CD1c-positive myeloid dendritic cell (primary cell): ENCODE measurements at regions not wholly inside any gene's neighbourhood (a gene's known extent, or its start where the extent isn't known, plus 50 kb on each side); places are given as distances from the start of the nearest gene placed in this dataset.
"Not testable (repeated sequence)": the region's sequence is repeated elsewhere in the genome, so short reads cannot be mapped to it uniquely, and the experiment has no call there.

Experiments used
- DNase-seq: peaks from one replicate; pipeline ENCODE4 v3.0.0-alpha.2; 2016; ENCODE audit errors: extremely low spot score

DNA sequence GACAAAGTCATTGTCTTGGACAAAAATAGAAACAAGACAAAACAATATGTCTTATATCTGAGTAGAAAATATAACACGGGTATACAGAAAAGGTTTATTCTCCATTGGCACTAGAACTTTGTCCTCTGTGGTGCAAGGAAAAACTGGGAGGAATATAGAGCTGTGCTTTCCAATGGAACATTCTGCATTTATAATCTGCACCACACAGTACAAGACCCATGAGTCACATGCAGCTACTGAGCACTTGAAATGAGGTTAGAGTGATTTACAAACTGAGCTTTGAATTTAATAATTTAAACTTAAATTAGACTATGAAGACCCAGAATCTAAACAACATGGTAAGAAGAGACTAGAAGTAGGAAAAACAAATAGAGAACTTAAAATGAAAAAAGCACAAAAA lies 86.1 kb downstream of the RAP2A start:
- no peak for DNase-seq

- DNase-seq: no peak
These were observed 86.9 kb downstream of the RAP2A start for GRCh38 chr13:97520866-97521265.

DNA sequence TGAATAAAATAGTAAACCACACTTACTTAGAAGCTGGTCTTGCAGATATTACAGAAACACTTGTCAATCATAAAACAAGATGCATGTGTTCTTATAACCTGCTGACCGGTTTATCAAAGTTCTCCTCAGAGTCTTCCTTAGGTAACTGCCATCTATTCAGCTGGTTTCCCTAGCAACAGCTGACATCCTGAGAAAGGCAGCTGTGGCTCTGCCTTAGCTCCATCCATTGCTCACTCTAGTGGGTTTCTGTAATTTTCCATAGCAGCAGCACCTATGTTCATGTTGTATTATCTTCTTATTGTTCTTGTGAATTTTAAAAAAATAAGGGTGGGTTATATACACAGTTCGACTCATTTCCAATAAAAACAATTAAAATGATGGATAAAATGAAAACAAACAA lies 87.8 kb downstream of the RAP2A start:
- DNase-seq: no peak

- no peak for DNase-seq
These were observed 88.3 kb downstream of the RAP2A start for GRCh38 chr13:97522243-97522642.

DNA sequence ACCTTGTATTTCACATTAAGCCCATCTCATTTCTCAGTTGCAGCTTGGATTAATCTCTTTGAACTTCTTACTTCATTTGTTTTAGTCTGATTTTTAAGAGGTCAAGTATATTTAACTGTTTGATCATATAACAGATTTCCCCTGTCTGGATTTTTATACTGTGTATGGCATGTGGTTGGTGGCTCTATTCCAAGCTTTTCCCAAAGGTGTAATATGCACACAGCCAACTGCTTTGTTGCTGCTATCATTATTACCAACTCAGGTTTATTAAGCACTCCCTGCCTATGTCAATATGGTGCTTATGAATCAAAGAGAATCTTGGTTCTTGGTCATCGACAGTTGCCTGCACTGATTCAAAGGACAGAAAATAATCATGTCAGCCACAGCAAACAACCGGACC lies 92.6 kb downstream of the RAP2A start:
- DNase-seq: no peak

- DNase-seq: no peak
These were observed 94.5 kb downstream of the RAP2A start for GRCh38 chr13:97528518-97528917.

DNA sequence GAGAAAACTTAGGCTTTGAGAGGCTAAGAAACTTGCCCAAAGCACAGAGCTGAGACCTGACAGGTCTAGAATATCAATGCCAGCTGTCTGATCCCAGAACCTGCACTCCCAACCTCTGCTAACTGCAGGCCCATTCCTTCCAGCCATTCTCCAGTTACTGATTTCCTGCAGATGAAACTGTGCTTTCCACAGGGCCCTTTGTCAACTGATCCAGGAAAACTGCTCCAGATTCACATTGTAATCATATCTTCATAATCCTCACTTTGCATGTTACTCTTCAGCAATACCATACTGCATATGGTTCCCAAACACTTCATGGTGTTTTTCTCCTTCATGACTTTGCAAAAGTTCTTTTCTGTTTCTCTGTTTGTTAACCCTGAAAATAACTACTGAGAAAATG lies 100.6 kb downstream of the RAP2A start:
- DNase-seq: no peak

GRCh38 chr13:97535614-97536013 lies 101.6 kb downstream of the RAP2A start:
- no peak for DNase-seq

DNA sequence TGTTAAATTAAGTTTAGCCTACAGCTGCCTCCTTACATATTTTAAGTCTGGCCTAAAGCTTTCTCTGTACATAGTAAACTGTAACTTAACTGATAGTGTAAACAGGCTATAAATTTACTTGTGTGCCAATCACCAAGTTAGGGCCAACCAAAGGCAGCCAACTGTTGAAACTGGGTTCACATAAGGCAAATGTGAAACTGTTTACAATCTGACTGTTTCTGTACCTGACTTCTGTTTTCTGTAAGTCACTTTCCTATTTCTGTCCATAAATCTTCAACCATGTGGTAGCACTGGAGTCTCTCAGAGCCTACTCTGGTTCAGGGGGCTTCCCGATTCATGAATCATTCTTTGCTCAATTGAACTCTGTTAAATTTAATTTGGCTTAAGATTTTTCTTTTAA lies 103.1 kb downstream of the RAP2A start:
- no peak for DNase-seq

DNA sequence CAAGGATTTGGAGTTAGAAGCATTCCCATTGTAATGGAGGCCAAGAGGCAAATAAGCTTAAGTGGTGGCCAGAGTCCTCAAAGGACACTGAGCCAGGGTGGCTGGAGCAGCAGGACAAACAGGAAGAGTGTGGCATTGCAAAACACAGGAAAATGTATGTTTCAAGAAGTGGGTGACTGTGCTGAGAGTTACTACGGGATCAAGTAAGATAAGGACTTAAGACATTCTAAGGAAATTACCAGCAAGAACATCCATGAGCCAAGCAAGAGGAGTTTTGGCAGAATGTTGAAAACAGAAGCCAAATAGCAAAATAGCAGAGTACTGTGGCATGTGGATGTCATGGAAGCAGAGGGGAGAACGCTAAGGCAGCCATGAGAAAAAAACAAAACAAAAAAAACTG lies 104.2 kb downstream of the RAP2A start:
- DNase-seq: no peak

GRCh38 chr13:97539651-97540610 lies 106.0 kb downstream of the RAP2A start:
- DNase-seq: no peak

DNA sequence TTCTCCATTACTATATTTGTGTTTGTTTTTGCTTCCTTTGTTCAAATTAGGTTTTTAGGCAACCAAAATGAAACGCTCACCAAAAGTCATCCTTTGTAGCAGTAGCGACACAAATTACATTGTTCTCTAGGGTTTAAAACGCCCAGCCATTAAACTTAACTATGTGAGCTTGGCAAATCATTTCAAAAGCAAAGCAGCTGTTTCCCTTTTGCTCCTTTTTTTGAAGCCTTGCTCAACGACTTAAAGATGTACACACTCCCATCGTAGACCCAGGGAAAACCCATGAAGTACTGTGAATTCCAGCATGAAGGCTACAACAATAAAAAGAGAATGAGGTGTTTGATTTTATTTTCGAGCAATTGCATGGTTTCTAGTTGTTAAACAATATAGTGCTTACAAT lies 106.7 kb downstream of the RAP2A start:
- DNase-seq: no peak

- no peak for DNase-seq
These were observed 108.2 kb downstream of the RAP2A start for GRCh38 chr13:97542102-97542685.

GRCh38 chr13:97544031-97544765 lies 110.2 kb downstream of the RAP2A start:
- no peak for DNase-seq

DNA sequence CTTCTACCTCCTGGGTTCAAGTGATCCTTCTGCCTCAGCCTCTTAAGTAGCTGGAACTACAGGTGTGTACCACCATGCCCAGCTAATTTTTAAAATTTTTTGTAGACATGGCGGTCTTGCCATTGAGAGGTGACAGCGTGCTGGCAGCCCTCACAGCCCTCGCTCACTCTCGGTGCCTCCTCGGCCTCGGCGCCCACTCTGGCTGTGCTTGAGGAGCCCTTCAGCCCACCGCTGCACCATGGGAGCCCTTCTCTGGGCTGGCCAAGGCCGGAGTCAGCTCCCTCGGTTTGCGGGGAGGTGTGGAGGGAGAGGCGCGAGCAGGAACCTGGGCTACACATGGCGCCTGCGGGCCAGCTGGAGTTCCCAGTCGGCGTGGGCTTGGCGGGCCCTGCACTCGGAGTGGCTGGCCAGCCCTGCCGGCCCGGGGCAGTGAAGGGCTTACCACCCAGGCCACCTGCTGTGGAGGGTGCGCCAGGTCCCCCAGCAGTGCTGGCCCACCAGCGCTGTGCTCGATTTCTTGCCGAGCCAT lies 111.1 kb downstream of the RAP2A start:
- DNase-seq: not testable (repeated sequence)

- no peak for DNase-seq
These were observed 114.2 kb downstream of the RAP2A start for GRCh38 chr13:97548138-97548537.

- no peak for DNase-seq
These were observed 114.7 kb downstream of the RAP2A start for GRCh38 chr13:97548711-97549110.

- no peak for DNase-seq
These were observed 115.2 kb downstream of the RAP2A start for GRCh38 chr13:97549201-97549600.

- no peak for DNase-seq
These were observed 120.5 kb downstream of the RAP2A start for GRCh38 chr13:97554496-97554895.

GRCh38 chr13:97555034-97555433 lies 121.1 kb downstream of the RAP2A start:
- DNase-seq: no peak

DNA sequence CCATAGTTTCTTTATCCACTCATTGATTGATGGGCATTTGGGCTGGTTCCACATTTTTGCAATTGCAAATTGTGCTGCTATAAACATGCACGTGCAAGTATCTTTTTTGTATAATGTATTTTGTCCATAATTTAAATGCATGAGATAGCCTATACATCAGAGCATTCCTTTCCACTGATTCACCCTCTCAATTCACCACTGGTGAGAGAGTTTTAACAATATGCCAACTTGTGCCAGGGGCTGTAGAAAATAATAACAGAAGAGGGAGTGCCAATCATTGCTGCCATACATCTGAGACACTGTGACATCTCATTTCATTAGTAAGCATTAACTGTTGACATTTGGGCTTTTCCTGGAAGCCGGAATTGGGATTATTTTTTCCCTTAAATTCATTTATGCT lies 125.1 kb downstream of the RAP2A start:
- DNase-seq: no peak

GRCh38 chr13:97559981-97560380 lies 126.0 kb downstream of the RAP2A start:
- no peak for DNase-seq
